Activated T-cell treated with anti-CD3 and anti-CD28 coated beads, Interleukin-2, amount 50 U/mL, for 24 hours (primary cell): ENCODE measurements at regions not wholly inside any gene's neighbourhood (a gene's known extent, or its start where the extent isn't known, plus 50 kb on each side); places are given as distances from the start of the nearest gene placed in this dataset.
"Not testable (repeated sequence)": the region's sequence is repeated elsewhere in the genome, so short reads cannot be mapped to it uniquely, and the experiment has no call there.

Experiments used
- DNase-seq: peaks from one replicate; pipeline ENCODE4 v3.0.0-alpha.2; 2020
- H3K27ac Mint-ChIP-seq: 2 replicates; pipeline ENCODE4 v1.8.0; 2020; ENCODE audit warnings: mild to moderate bottlenecking, mixed read lengths
- H3K27me3 Mint-ChIP-seq: 2 replicates; pipeline ENCODE4 v1.8.0; 2020; ENCODE audit warnings: mixed read lengths
- H3K36me3 Mint-ChIP-seq: 2 replicates; pipeline ENCODE4 v1.8.0; 2020; ENCODE audit warnings: low read depth, mixed read lengths
- H3K4me1 Mint-ChIP-seq: 2 replicates; pipeline ENCODE4 v1.8.0; 2020; ENCODE audit warnings: low read depth, mixed read lengths
- H3K4me3 Mint-ChIP-seq: 2 replicates; pipeline ENCODE4 v1.8.0; 2020; ENCODE audit warnings: mild to moderate bottlenecking, moderate library complexity, mixed read lengths
- H3K9me3 Mint-ChIP-seq: 2 replicates; pipeline ENCODE4 v1.8.0; 2020; ENCODE audit warnings: mixed read lengths

DNA sequence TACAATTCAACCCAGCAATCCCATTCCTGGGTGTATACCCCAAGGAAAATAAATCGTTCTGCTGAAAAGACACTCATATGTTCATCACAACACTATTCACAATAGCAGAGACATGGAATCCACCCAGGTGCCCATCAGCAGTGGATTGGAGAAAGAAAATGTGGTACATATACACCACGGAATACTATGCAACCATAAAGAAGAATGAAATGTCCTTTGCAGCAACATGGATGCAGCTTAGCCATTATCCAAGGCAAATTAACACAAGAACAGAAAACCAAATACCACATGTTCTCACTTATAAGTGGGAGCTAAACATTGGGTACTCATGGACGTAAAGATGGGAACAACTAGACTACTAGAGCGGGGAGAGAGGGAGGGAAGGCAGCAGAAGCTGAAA is 207.8 kb downstream of the GATA3 start:
- no peaks in the 10 kb centered on the region for H3K9me3 Mint-ChIP-seq
- no peak overlapping the region for H3K27ac Mint-ChIP-seq
- DNase-seq: no peak

DNA sequence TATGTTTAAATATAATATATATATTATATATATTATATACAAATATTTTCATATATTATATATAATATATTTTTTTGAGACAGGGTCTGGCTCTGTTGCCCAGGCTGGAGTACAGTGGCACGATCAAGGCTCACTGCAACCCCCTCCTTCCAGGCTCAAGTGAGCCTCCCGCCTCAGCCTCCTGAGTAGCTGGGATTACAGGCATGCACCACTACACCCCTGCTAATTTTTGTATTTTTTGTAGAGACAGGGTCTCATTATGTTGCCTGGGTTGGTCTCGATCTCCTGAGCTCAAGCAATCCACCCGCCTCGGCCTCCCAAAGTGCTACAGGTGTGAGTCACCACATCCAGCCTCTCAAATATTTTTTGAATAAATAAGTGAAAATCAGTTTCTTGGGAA is 215.5 kb downstream of the GATA3 start:
- no peak overlapping the region for H3K27ac Mint-ChIP-seq
- H3K4me3 Mint-ChIP-seq: no peak overlapping the region
- H3K4me1 Mint-ChIP-seq: no peaks in the 10 kb centered on the region
- H3K36me3 Mint-ChIP-seq: no peaks in the 10 kb centered on the region
- H3K9me3 Mint-ChIP-seq: no peaks in the 10 kb centered on the region
- DNase-seq: no peak
- no peaks in the 10 kb centered on the region for H3K27me3 Mint-ChIP-seq

More for the DNA sequence above, 207.8 kb downstream of the GATA3 start:
- Mint-ChIP-seq H3K4me1 (no peaks in the 10 kb centered on the region), H3K27me3 (no peaks in the 10 kb centered on the region), H3K36me3 (no peaks in the 10 kb centered on the region), H3K4me3 (no peak overlapping the region)

DNA sequence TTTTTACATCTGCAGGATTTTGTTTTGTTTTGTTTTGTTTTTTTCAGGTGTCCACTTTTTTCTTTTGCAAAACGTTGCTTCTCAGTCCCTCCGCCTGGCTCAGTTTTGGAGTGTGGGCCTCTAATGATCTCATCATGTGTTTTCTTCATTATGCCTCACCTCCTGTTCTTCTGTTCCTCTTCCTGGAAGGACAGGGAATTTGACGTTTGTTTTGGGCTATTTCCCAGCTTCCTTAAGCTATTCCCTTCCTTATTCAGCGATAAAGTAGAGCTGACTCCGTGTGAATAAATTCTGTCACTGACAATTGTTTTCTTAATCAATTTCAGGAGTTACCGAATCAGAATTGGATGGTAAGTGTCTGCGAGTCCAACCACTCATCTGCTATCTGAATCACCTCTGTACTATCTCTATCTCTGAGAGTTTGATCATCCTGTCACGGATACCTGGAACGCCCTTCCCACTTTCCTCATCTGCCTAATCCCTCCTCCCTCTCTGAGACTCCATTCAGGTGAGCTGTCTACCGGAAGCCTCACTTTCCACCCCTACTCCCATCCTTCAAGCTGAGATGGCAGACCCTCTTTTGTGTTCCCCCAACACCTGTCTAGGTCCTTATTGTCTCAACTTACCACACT is 218.4 kb downstream of the GATA3 start:
- H3K4me1 Mint-ChIP-seq: peaks cover 2% of the 10 kb centered on the region
- H3K4me3 Mint-ChIP-seq: no peak overlapping the region
- no peaks in the 10 kb centered on the region for H3K9me3 Mint-ChIP-seq
- no peaks in the 10 kb centered on the region for H3K27me3 Mint-ChIP-seq
- H3K27ac Mint-ChIP-seq: no peak overlapping the region
- DNase-seq: no peak
- no peaks in the 10 kb centered on the region for H3K36me3 Mint-ChIP-seq

DNA sequence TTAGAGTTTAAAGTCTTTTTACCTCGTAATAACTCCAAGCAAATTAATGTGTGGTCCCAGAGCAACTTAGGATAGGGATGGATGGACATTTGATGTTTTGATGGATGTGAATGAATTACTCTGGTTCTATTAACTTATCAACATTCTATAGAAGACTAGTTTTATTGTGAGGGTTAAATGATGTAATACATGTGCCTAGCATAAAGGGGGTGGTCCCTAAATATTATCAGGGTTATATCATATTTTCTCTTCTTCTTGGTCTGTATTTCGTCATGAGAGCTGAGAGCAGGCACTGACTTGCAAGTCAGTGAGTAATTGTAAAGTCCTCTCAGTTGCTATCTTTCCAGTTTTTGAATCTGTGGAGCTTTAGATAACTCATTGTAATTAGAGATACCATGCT is 219.3 kb downstream of the GATA3 start:
- H3K4me1 Mint-ChIP-seq: peaks cover 6% of the 10 kb centered on the region
- DNase-seq: no peak
- no peak overlapping the region for H3K27ac Mint-ChIP-seq
- no peaks in the 10 kb centered on the region for H3K9me3 Mint-ChIP-seq
- no peak overlapping the region for H3K4me3 Mint-ChIP-seq
- no peaks in the 10 kb centered on the region for H3K27me3 Mint-ChIP-seq
- H3K36me3 Mint-ChIP-seq: no peaks in the 10 kb centered on the region

GRCh38 chr10:8275911-8276310 is 221.4 kb downstream of the GATA3 start:
- Mint-ChIP-seq H3K4me1 (peaks cover 6% of the 10 kb centered on the region), H3K4me3 (no peak overlapping the region), H3K27ac (no peak overlapping the region), H3K9me3 (no peaks in the 10 kb centered on the region), H3K36me3 (no peaks in the 10 kb centered on the region), H3K27me3 (no peaks in the 10 kb centered on the region)
- DNase-seq: no peak

DNA sequence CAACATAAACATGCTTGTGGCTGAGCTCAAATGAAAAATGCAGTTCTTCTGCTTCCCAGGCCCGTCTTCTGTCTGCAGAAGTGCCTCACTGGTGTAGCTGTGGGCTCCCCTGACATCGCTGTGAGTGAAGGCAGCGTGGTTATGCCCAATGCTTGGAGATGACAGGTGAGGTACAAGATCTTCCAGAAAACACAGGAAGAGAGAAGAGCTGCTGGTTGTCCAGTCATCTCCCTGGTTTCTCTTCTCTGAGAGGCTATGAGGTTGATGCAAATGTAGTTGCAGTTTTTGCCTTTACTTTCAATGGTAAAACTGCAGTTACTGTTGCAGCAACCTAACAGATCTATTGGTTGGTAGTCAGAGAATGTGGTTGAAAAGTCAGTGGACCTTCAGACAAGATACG is 223.6 kb downstream of the GATA3 start:
- Mint-ChIP-seq H3K36me3 (no peaks in the 10 kb centered on the region), H3K4me3 (no peak overlapping the region), H3K27ac (no peak overlapping the region), H3K9me3 (no peaks in the 10 kb centered on the region), H3K27me3 (no peaks in the 10 kb centered on the region), H3K4me1 (peaks cover 8% of the 10 kb centered on the region)
- no peak for DNase-seq

DNA sequence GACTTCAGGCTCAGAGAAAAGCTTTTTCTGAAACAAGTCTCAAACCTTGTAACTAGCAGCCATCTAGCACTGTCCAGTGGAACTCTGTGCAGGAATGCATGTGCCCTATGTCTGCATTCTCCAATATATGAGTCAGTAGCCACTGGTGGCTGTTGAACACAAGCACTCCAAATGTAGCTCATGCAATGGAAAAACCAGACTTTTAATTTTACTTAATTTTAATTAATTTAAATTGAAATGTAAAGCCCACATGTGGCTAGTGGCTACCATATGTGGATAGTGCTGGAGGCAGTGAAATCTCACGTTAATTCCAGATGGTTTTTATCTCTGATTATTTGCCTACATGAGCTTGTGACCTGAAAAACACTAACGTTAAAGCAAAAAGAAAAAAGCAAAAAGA is 225.1 kb downstream of the GATA3 start:
- no peak for DNase-seq
- H3K27ac Mint-ChIP-seq: no peak overlapping the region
- H3K4me1 Mint-ChIP-seq: peaks cover 8% of the 10 kb centered on the region
- no peaks in the 10 kb centered on the region for H3K27me3 Mint-ChIP-seq
- H3K9me3 Mint-ChIP-seq: no peaks in the 10 kb centered on the region
- no peak overlapping the region for H3K4me3 Mint-ChIP-seq
- H3K36me3 Mint-ChIP-seq: no peaks in the 10 kb centered on the region

GRCh38 chr10:8280946-8281345 is 226.5 kb downstream of the GATA3 start:
- H3K27me3 Mint-ChIP-seq: no peaks in the 10 kb centered on the region
- H3K9me3 Mint-ChIP-seq: no peaks in the 10 kb centered on the region
- peaks cover 8% of the 10 kb centered on the region for H3K4me1 Mint-ChIP-seq
- no peak overlapping the region for H3K27ac Mint-ChIP-seq
- H3K36me3 Mint-ChIP-seq: no peaks in the 10 kb centered on the region
- no peak for DNase-seq
- H3K4me3 Mint-ChIP-seq: no peak overlapping the region

DNA sequence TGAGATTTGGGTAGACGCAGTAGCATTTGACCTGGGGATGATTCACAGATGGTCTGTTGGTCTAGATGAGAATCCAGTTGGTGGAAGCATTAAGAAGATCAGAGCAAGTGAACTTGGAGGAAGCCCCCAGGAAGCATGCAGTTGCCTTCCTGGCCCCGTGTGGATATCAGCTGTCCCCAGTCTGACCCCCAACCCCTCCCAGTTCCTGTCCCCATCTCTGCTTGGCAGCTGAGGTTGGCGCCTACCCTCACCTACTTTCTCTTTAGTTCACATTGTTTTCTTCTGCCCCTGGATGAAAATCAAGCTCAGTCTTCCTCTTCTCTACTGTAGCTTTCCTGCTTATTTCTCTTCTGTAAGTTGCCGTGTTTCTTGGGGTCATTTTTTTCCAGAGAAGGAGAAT is 227.9 kb downstream of the GATA3 start:
- Mint-ChIP-seq H3K36me3 (no peaks in the 10 kb centered on the region), H3K27me3 (no peaks in the 10 kb centered on the region), H3K27ac (no peak overlapping the region), H3K9me3 (no peaks in the 10 kb centered on the region), H3K4me3 (no peak overlapping the region), H3K4me1 (peaks cover 8% of the 10 kb centered on the region)
- DNase-seq: no peak

DNA sequence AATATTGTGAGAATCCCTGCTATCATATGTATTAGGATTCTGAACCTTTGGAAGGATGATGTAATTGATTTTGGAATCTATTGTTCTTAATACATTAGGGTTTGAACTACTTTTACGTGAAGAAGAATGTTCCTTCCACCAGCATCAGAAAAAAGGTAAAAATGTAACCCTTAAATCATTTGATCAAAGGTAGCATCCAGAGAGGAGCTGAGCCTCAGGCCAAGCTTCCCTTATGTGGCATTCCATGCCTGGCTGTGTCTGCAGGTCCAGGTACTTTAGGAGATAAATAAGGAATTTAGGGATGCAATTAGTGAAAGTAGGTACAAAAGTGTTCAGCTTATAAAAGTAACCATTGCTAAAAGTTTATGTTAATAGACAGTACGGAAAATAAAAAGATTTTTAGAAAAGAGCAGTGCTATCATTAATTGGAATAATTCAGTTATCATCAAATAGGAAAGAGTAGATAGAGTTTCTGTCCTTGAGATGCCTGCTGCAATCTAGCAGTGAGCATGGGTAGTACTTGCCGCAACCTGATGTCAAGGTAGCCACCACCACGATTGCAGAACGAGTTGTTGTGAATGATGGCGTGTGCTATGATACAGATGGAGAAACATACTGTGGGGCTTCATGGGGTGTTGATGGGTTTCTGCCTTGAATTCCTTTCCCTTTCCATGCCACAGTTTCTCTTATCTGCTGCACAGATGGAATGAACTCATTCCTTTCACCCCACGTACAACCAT is 228.8 kb downstream of the GATA3 start:
- Mint-ChIP-seq H3K4me1 (peaks cover 2% of the 10 kb centered on the region), H3K36me3 (no peaks in the 10 kb centered on the region), H3K9me3 (no peaks in the 10 kb centered on the region), H3K4me3 (no peak overlapping the region), H3K27ac (no peak overlapping the region), H3K27me3 (no peaks in the 10 kb centered on the region)
- DNase-seq: no peak

- Mint-ChIP-seq H3K4me3 (no peak overlapping the region), H3K4me1 (peaks cover 2% of the 10 kb centered on the region), H3K27me3 (no peaks in the 10 kb centered on the region), H3K36me3 (no peaks in the 10 kb centered on the region), H3K9me3 (no peaks in the 10 kb centered on the region), H3K27ac (no peak overlapping the region)
- DNase-seq: no peak
These were observed 229.5 kb downstream of the GATA3 start for GRCh38 chr10:8283986-8284385.

DNA sequence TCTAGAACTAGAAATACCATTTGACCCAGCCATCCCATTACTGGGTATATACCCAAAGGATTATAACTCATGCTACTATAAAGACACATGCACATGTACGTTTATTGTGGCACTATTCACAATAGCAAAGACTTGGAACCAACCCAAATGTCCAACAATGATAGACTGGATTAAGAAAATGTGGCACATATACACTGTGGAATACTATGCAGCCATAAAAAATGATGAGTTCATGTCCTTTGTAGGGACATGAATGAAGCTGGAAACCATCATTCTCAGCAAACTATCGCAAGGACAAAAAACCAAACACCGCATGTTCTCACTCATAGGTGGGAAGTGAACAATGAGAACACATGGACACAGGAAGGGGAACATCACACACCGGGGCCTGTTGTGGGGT is 231.5 kb downstream of the GATA3 start:
- H3K4me3 Mint-ChIP-seq, DNase-seq, H3K27ac Mint-ChIP-seq, H3K9me3 Mint-ChIP-seq, H3K36me3 Mint-ChIP-seq, H3K4me1 Mint-ChIP-seq, H3K27me3 Mint-ChIP-seq: not testable (repeated sequence)

- no peaks in the 10 kb centered on the region for H3K9me3 Mint-ChIP-seq
- no peaks in the 10 kb centered on the region for H3K4me1 Mint-ChIP-seq
- no peaks in the 10 kb centered on the region for H3K36me3 Mint-ChIP-seq
- no peak overlapping the region for H3K4me3 Mint-ChIP-seq
- DNase-seq: no peak
- H3K27me3 Mint-ChIP-seq: no peaks in the 10 kb centered on the region
- H3K27ac Mint-ChIP-seq: no peak overlapping the region
These were observed 234.1 kb downstream of the GATA3 start for GRCh38 chr10:8288600-8288999.

GRCh38 chr10:8289186-8289924 is 234.9 kb downstream of the GATA3 start:
- Mint-ChIP-seq H3K9me3 (no peaks in the 10 kb centered on the region), H3K27me3 (no peaks in the 10 kb centered on the region), H3K4me3 (no peak overlapping the region), H3K4me1 (no peaks in the 10 kb centered on the region), H3K36me3 (no peaks in the 10 kb centered on the region), H3K27ac (no peak overlapping the region)
- DNase-seq: no peak

DNA sequence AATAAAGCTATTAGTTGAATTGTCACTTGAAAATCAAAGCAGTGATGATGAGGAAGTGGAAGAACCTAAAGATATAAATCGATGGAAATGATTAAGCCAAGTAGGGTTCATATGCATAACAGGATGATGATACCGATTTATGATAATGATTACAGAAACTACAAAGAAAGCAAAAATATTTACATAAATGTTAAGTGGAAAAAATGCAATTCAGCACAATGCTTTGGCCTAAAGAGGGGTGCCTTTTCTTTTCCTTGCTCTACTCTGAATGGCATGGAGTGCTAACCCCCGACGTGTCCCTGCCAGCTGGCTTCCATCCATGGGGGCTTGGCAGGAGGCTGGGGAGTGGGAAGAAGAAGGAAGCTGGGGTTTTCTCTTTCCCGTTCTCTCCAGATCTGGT is 240.3 kb downstream of the GATA3 start:
- Mint-ChIP-seq H3K27ac (no peak overlapping the region), H3K4me1 (no peaks in the 10 kb centered on the region), H3K4me3 (no peak overlapping the region), H3K9me3 (no peaks in the 10 kb centered on the region), H3K36me3 (no peaks in the 10 kb centered on the region), H3K27me3 (no peaks in the 10 kb centered on the region)
- DNase-seq: no peak
